H9 (cell line): ENCODE measurements at regions not wholly inside any gene's neighbourhood (a gene's known extent, or its start where the extent isn't known, plus 50 kb on each side); places are given as distances from the start of the nearest gene placed in this dataset.

ENCODE experiments used
- DNase-seq: peaks from one replicate; pipeline ENCODE4 v3.0.0-alpha.2; 2017
- H2AFZ ChIP-seq: one replicate; pipeline ENCODE4 v1.6.1; 2013; ENCODE audit warnings: mild to moderate bottlenecking, low read length, control low read depth, moderate library complexity
- H2AK5ac ChIP-seq: 2 replicates; pipeline ENCODE4 v1.6.1; 2013; ENCODE audit warnings: low read length, control low read depth, mixed read lengths; ENCODE audit not compliant: insufficient read length
- H2BK120ac ChIP-seq: one replicate; pipeline ENCODE4 v1.6.1; 2013; ENCODE audit warnings: low read depth, mild to moderate bottlenecking, low read length, control low read depth, inconsistent platforms; ENCODE audit not compliant: poor library complexity, severe bottlenecking
- H2BK12ac ChIP-seq: 2 replicates; pipeline ENCODE4 v1.6.1; 2013; ENCODE audit warnings: low read length, control low read depth, mixed read lengths, low read depth; ENCODE audit not compliant: insufficient read length
- H2BK15ac ChIP-seq: 2 replicates; pipeline ENCODE4 v1.6.1; 2013; ENCODE audit warnings: low read depth, low read length, control low read depth
- H2BK20ac ChIP-seq: one replicate; pipeline ENCODE4 v1.6.1; 2013; ENCODE audit warnings: low read depth, mild to moderate bottlenecking, low read length, control low read depth, inconsistent platforms; ENCODE audit not compliant: poor library complexity, severe bottlenecking
- H2BK5ac ChIP-seq: 2 replicates; pipeline ENCODE4 v1.6.1; 2013; ENCODE audit warnings: low read length, control low read depth, mixed read lengths; ENCODE audit not compliant: insufficient read length
- H3K14ac ChIP-seq: 2 replicates; pipeline ENCODE4 v1.6.1; 2013; ENCODE audit warnings: low read length, control low read depth; ENCODE audit not compliant: insufficient read depth
- H3K18ac ChIP-seq: 2 replicates; pipeline ENCODE4 v1.6.1; 2013; ENCODE audit warnings: low read depth, mild to moderate bottlenecking, mixed read lengths, low read length, control low read depth; ENCODE audit not compliant: insufficient read length
- H3K23ac ChIP-seq: 2 replicates; pipeline ENCODE4 v1.6.1; 2013; ENCODE audit warnings: low read length, control low read depth, mixed read lengths, low read depth; ENCODE audit not compliant: insufficient read length
- H3K23me2 ChIP-seq: 2 replicates; pipeline ENCODE4 v1.6.1; 2013; ENCODE audit warnings: low read depth, mild to moderate bottlenecking, mixed read lengths, low read length, control low read depth; ENCODE audit not compliant: insufficient read length, poor library complexity, severe bottlenecking
- H3K27ac ChIP-seq: 2 replicates; pipeline ENCODE4 v1.5.1; 2013; ENCODE audit warnings: low read length, control low read depth, mixed read lengths, low read depth; ENCODE audit not compliant: insufficient read length
- H3K27me3 ChIP-seq: 2 replicates; pipeline ENCODE4 v1.6.1; 2013; ENCODE audit warnings: low read length, control low read depth, inconsistent platforms; ENCODE audit not compliant: insufficient read depth
- H3K4ac ChIP-seq: 2 replicates; pipeline ENCODE4 v1.6.1; 2013; ENCODE audit warnings: low read depth, mild to moderate bottlenecking, control low read depth, inconsistent platforms, low read length, moderate library complexity
- H3K4me1 ChIP-seq: 2 replicates; pipeline ENCODE4 v1.6.1; 2013; ENCODE audit warnings: low read length, control low read depth, inconsistent platforms; ENCODE audit not compliant: insufficient read depth
- H3K4me2 ChIP-seq: 2 replicates; pipeline ENCODE4 v1.6.1; 2013; ENCODE audit warnings: low read length, control low read depth, mixed read lengths; ENCODE audit not compliant: insufficient read length, insufficient read depth
- H3K56ac ChIP-seq: 2 replicates; pipeline ENCODE4 v1.6.1; 2013; ENCODE audit warnings: low read depth, mild to moderate bottlenecking, mixed read lengths, low read length, control low read depth; ENCODE audit not compliant: insufficient read length
- H3K79me1 ChIP-seq: 2 replicates; pipeline ENCODE4 v1.6.1; 2013; ENCODE audit warnings: low read depth, mild to moderate bottlenecking, moderate library complexity, low read length, control low read depth, inconsistent platforms; ENCODE audit not compliant: insufficient read depth, poor library complexity, severe bottlenecking
- H3K79me2 ChIP-seq: 2 replicates; pipeline ENCODE4 v1.6.1; 2013; ENCODE audit warnings: low read length, control low read depth, inconsistent platforms; ENCODE audit not compliant: insufficient read depth
- H3K9ac ChIP-seq: 2 replicates; pipeline ENCODE4 v1.6.1; 2013; ENCODE audit warnings: low read length, control low read depth, mixed read lengths; ENCODE audit not compliant: insufficient read length; ENCODE audit errors: extremely low read depth
- H3K9me3 ChIP-seq: one replicate; pipeline ENCODE4 v1.6.1; 2013; ENCODE audit warnings: low read depth, low read length, inconsistent platforms; ENCODE audit not compliant: control insufficient read depth
- H3T11ph ChIP-seq: one replicate; pipeline ENCODE4 v1.6.1; 2013; ENCODE audit warnings: mild to moderate bottlenecking, low read length, control low read depth, inconsistent platforms
- H4K20me1 ChIP-seq: one replicate; pipeline ENCODE4 v1.6.1; 2013; ENCODE audit not compliant: control insufficient read depth, insufficient read length, insufficient read depth
- H4K5ac ChIP-seq: 2 replicates; pipeline ENCODE4 v1.6.1; 2013; ENCODE audit warnings: low read depth, mild to moderate bottlenecking, mixed read lengths, low read length, control low read depth; ENCODE audit not compliant: insufficient read length
- H4K8ac ChIP-seq: replicated peaks from 2 replicates; pipeline ENCODE4 v1.6.1; 2013; ENCODE audit warnings: low read length, control low read depth, mixed read lengths, low read depth; ENCODE audit not compliant: insufficient read length
- H4K91ac ChIP-seq: 2 replicates; pipeline ENCODE4 v1.6.1; 2013; ENCODE audit warnings: low read depth, mild to moderate bottlenecking, moderate library complexity, mixed read lengths, low read length, control low read depth; ENCODE audit not compliant: insufficient read length
- H3K27ac Mint-ChIP-seq, 3 experiments: 2 replicates in 2 of 3; 3 replicates in 1 of 3; pipeline ENCODE4 v1.8.0; 2020 to 2021; ENCODE audit warnings: mixed read lengths in 3 of 3, mild to moderate bottlenecking in 1 of 3, moderate library complexity in 1 of 3
- H3K27me3 Mint-ChIP-seq: 2 replicates; pipeline ENCODE4 v1.8.0; 2021; ENCODE audit warnings: low read depth, mild to moderate bottlenecking, moderate library complexity, mixed read lengths
- H3K36me3 Mint-ChIP-seq, 3 experiments: 2 replicates in 2 of 3; 3 replicates in 1 of 3; pipeline ENCODE4 v1.8.0; 2020 to 2021; ENCODE audit warnings: low read depth in 3 of 3, mixed read lengths in 3 of 3; ENCODE audit not compliant: insufficient read depth in 1 of 3
- H3K4me1 Mint-ChIP-seq, 2 experiments: 2 replicates each; pipeline ENCODE4 v1.8.0; 2020; ENCODE audit warnings: mixed read lengths in 2 of 2
- H3K4me3 Mint-ChIP-seq, 2 experiments: 2 replicates in 1 of 2; 3 replicates in 1 of 2; pipeline ENCODE4 v1.8.0; 2020 to 2021; ENCODE audit warnings: mild to moderate bottlenecking in 2 of 2, mixed read lengths in 2 of 2, moderate library complexity in 1 of 2
- H3K9me3 Mint-ChIP-seq, 2 experiments: 2 replicates in 1 of 2; 3 replicates in 1 of 2; pipeline ENCODE4 v1.8.0; 2020; ENCODE audit warnings: mild to moderate bottlenecking in 2 of 2, mixed read lengths in 2 of 2, moderate library complexity in 1 of 2
- WGBS: extraction: QIAGEN DNeasy Blood & Tissue Kit; methylation state at CpG from one replicate; pipeline ENCODE4 v1.1.7; 2013; ENCODE audit warnings: missing lambda C conversion rate, low lambda C conversion rate, mixed read lengths; ENCODE audit not compliant: insufficient read length; ENCODE audit errors: extremely low coverage; 5-methylcytosine and 5-hydroxymethylcytosine counted together
- TF ChIP-seq, protein P1 (sequence below): fragments of 200-600 bp; sonication (generic); conservative IDR thresholded peaks from 3 replicates; pipeline ENCODE4 v1.8.0; 2021; ENCODE audit warnings: antibody characterized with exemption, mild to moderate bottlenecking

DNA sequence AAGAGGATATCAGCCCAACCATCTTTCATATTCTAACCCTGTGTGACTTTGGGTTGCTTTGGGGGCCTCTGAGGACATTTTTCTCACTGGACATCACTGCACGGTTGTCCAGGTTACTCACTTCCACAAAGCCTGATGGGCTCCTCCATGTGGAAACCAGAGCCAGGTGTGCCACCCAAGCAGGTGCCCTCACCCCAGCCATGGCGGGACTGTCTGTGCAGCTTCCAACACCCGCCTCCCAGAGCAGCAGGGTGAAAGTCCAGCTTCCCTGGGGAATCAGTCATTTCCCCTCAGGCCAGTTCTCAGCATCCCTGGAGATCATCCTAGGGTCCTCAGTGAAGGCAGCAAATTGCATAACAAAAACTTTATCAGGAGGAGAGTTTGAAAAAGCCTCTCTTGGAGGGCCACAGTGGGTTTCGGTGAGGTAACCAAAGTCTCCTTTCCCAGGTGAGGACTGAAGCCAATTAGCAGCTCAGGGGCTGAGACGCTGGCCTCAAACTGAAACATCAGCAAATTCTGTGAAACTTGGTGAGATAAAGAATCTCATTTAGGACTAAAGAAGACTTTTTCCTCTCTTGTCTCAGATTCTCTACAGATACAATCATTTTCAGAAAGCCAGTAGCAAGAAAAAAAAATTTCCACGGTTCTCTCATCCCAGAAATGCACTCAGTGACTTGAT lies 289.6 kb upstream of the CDH4 start:
- Histone ChIP-seq H3K14ac (no peak overlapping the region), H3K9ac (no peak overlapping the region), H4K20me1 (no peaks in the 10 kb centered on the region), H3K4ac (no peak overlapping the region), H3K79me1 (no peaks in the 10 kb centered on the region), H3K27me3 (no peaks in the 10 kb centered on the region), H3K56ac (no peak overlapping the region), H3K23me2 (no peaks in the 10 kb centered on the region), H2BK120ac (no peak overlapping the region), H2BK12ac (no peak overlapping the region), H2AFZ (no peak overlapping the region), H3K23ac (no peak overlapping the region), H2BK5ac (no peak overlapping the region), H4K91ac (no peak overlapping the region), H3T11ph (no peak overlapping the region), H3K18ac (no peak overlapping the region), H3K27ac (no peak overlapping the region), H3K79me2 (no peaks in the 10 kb centered on the region), H2BK20ac (no peak overlapping the region), H2BK15ac (no peak overlapping the region), H3K4me1 (no peaks in the 10 kb centered on the region), H3K9me3 (no peaks in the 10 kb centered on the region), H2AK5ac (no peak overlapping the region), H3K4me2 (no peak overlapping the region), H4K8ac (no peak overlapping the region), H4K5ac (no peak overlapping the region)
- peaks cover 57% of the 10 kb centered on the region for H3K27me3 Mint-ChIP-seq
- H3K36me3 Mint-ChIP-seq: no peaks in the 10 kb centered on the region
- DNase-seq: no peak
- no peak overlapping the region for H3K27ac Mint-ChIP-seq
- peaks cover 0 to 2% of the 10 kb centered on the region in 2 experiments; a peak in 1 of 5 replicates for H3K9me3 Mint-ChIP-seq
- no peak overlapping the region for H3K4me3 Mint-ChIP-seq
- TF ChIP-seq, protein P1, sequence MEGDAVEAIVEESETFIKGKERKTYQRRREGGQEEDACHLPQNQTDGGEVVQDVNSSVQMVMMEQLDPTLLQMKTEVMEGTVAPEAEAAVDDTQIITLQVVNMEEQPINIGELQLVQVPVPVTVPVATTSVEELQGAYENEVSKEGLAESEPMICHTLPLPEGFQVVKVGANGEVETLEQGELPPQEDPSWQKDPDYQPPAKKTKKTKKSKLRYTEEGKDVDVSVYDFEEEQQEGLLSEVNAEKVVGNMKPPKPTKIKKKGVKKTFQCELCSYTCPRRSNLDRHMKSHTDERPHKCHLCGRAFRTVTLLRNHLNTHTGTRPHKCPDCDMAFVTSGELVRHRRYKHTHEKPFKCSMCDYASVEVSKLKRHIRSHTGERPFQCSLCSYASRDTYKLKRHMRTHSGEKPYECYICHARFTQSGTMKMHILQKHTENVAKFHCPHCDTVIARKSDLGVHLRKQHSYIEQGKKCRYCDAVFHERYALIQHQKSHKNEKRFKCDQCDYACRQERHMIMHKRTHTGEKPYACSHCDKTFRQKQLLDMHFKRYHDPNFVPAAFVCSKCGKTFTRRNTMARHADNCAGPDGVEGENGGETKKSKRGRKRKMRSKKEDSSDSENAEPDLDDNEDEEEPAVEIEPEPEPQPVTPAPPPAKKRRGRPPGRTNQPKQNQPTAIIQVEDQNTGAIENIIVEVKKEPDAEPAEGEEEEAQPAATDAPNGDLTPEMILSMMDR: no peak
- WGBS: no CpG with 5 or more reads among the region's 6 CpGs
- H3K4me1 Mint-ChIP-seq: peaks cover 4 to 11% of the 10 kb centered on the region in 2 experiments; a peak in 3 of 4 replicates
